DND-41 (cell line): ENCODE measurements at regions not wholly inside any gene's neighbourhood (a gene's known extent, or its start where the extent isn't known, plus 50 kb on each side); places are given as distances from the start of the nearest gene placed in this dataset.

ENCODE experiments used
- CTCF ChIP-seq: IDR thresholded peaks from 2 replicates; pipeline ENCODE4 v1.5.1; 2012; ENCODE audit warnings: borderline replicate concordance, low read length, moderate library complexity, mild to moderate bottlenecking; ENCODE audit not compliant: poor library complexity, severe bottlenecking; ENCODE audit errors: extremely low read depth
- EZH2 ChIP-seq: IDR thresholded peaks from 3 replicates; pipeline ENCODE4 v1.6.1; 2012; ENCODE audit warnings: borderline replicate concordance, low read depth, mild to moderate bottlenecking, moderate library complexity, low read length, inconsistent platforms; ENCODE audit not compliant: severe bottlenecking

GRCh38 chrX:124690495-124690894, 344.1 kb downstream of the SH2D1A start:
- TF ChIP-seq CTCF (no peak), EZH2 (no peak)
